ENCODE measurements at regions not wholly inside any gene's neighbourhood (a gene's known extent, or its start where the extent isn't known, plus 50 kb on each side); places are given as distances from the start of the nearest gene placed in this dataset.

GRCh38 chr2:194345347-194345746 is 1311.7 kb upstream of the SLC39A10 start:
- no peaks in the 10 kb centered on the region for H3K4me1 ChIP-seq (replicated peaks)
- H3K27ac ChIP-seq: no peak overlapping the region
- H3K9me3 ChIP-seq (replicated peaks): no peaks in the 10 kb centered on the region
- H3K27me3 ChIP-seq (replicated peaks): no peaks in the 10 kb centered on the region
- H3K4me3 ChIP-seq: no peak overlapping the region
- DNase-seq (ENCODE audit: low read depth in 1 of 2, low spot score in 2 of 2): no peak
- H3K36me3 ChIP-seq: no peaks in the 10 kb centered on the region

- Histone ChIP-seq H3K36me3 (no peaks in the 10 kb centered on the region), H3K4me3 (no peak overlapping the region), H3K9me3 (replicated peaks) (no peaks in the 10 kb centered on the region), H3K27ac (no peak overlapping the region), H3K27me3 (replicated peaks) (no peaks in the 10 kb centered on the region), H3K4me1 (replicated peaks) (no peaks in the 10 kb centered on the region)
- no peak for DNase-seq (ENCODE audit: low read depth in 1 of 2, low spot score in 2 of 2)
Observed at GRCh38 chr2:194343167-194343566, 1313.9 kb upstream of the SLC39A10 start.

- Histone ChIP-seq H3K4me3 (no peak overlapping the region), H3K4me1 (replicated peaks) (no peaks in the 10 kb centered on the region), H3K9me3 (replicated peaks) (no peaks in the 10 kb centered on the region), H3K36me3 (no peaks in the 10 kb centered on the region), H3K27me3 (replicated peaks) (no peaks in the 10 kb centered on the region), H3K27ac (no peak overlapping the region)
- DNase-seq (ENCODE audit: low read depth in 1 of 2, low spot score in 2 of 2): no peak
Observed at GRCh38 chr2:194332799-194333490, 1324.1 kb upstream of the SLC39A10 start.

- no peak overlapping the region for H3K27ac ChIP-seq
- H3K4me3 ChIP-seq: no peak overlapping the region
- H3K27me3 ChIP-seq (replicated peaks): no peaks in the 10 kb centered on the region
- H3K36me3 ChIP-seq: no peaks in the 10 kb centered on the region
- no peak for DNase-seq (ENCODE audit: low read depth in 1 of 2, low spot score in 2 of 2)
- no peaks in the 10 kb centered on the region for H3K9me3 ChIP-seq (replicated peaks)
- no peaks in the 10 kb centered on the region for H3K4me1 ChIP-seq (replicated peaks)
Observed at GRCh38 chr2:194328456-194328855, 1328.6 kb upstream of the SLC39A10 start.

- Histone ChIP-seq H3K4me3 (no peak overlapping the region), H3K27ac (no peak overlapping the region), H3K27me3 (replicated peaks) (no peaks in the 10 kb centered on the region), H3K36me3 (no peaks in the 10 kb centered on the region), H3K9me3 (replicated peaks) (no peaks in the 10 kb centered on the region), H3K4me1 (replicated peaks) (no peaks in the 10 kb centered on the region)
- DNase-seq (ENCODE audit: low read depth in 1 of 2, low spot score in 2 of 2): no peak
Observed at GRCh38 chr2:194327196-194327888, 1329.7 kb upstream of the SLC39A10 start.

- DNase-seq (ENCODE audit: low read depth in 1 of 2, low spot score in 2 of 2): no peak
- Histone ChIP-seq H3K4me1 (replicated peaks) (no peaks in the 10 kb centered on the region), H3K4me3 (no peak overlapping the region), H3K27ac (no peak overlapping the region), H3K27me3 (replicated peaks) (no peaks in the 10 kb centered on the region), H3K9me3 (replicated peaks) (peaks cover 4% of the 10 kb centered on the region; the same call in 1 of the 2 replicates), H3K36me3 (no peaks in the 10 kb centered on the region)
Observed at GRCh38 chr2:194323740-194324139, 1333.3 kb upstream of the SLC39A10 start.

GRCh38 chr2:194320520-194320919 is 1336.5 kb upstream of the SLC39A10 start:
- Histone ChIP-seq H3K4me3 (no peak overlapping the region), H3K27ac (no peak overlapping the region), H3K4me1 (replicated peaks) (no peaks in the 10 kb centered on the region), H3K36me3 (no peaks in the 10 kb centered on the region), H3K9me3 (replicated peaks) (peaks cover 5% of the 10 kb centered on the region; the same call in 1 of the 2 replicates), H3K27me3 (replicated peaks) (no peaks in the 10 kb centered on the region)
- DNase-seq (ENCODE audit: low read depth in 1 of 2, low spot score in 2 of 2): no peak

GRCh38 chr2:194319222-194319992 is 1337.6 kb upstream of the SLC39A10 start:
- Histone ChIP-seq H3K27ac (no peak overlapping the region), H3K9me3 (replicated peaks) (peaks cover 5% of the 10 kb centered on the region; the same call in 1 of the 2 replicates), H3K4me3 (no peak overlapping the region), H3K4me1 (replicated peaks) (no peaks in the 10 kb centered on the region), H3K36me3 (no peaks in the 10 kb centered on the region), H3K27me3 (replicated peaks) (no peaks in the 10 kb centered on the region)
- DNase-seq (ENCODE audit: low read depth in 1 of 2, low spot score in 2 of 2): no peak

GRCh38 chr2:194314042-194314441 is 1343.0 kb upstream of the SLC39A10 start:
- no peak for DNase-seq (ENCODE audit: low read depth in 1 of 2, low spot score in 2 of 2)
- Histone ChIP-seq H3K36me3 (no peaks in the 10 kb centered on the region), H3K4me1 (replicated peaks) (no peaks in the 10 kb centered on the region), H3K27ac (no peak overlapping the region), H3K27me3 (replicated peaks) (no peaks in the 10 kb centered on the region), H3K4me3 (no peak overlapping the region), H3K9me3 (replicated peaks) (peaks cover 4% of the 10 kb centered on the region; the same call in 1 of the 2 replicates)

GRCh38 chr2:194304191-194304590 is 1352.8 kb upstream of the SLC39A10 start:
- no peaks in the 10 kb centered on the region for H3K36me3 ChIP-seq
- H3K4me3 ChIP-seq: no peak overlapping the region
- no peak overlapping the region for H3K27ac ChIP-seq
- no peaks in the 10 kb centered on the region for H3K27me3 ChIP-seq (replicated peaks)
- DNase-seq (ENCODE audit: low read depth in 1 of 2, low spot score in 2 of 2): no peak
- no peaks in the 10 kb centered on the region for H3K9me3 ChIP-seq (replicated peaks)
- no peaks in the 10 kb centered on the region for H3K4me1 ChIP-seq (replicated peaks)

- Histone ChIP-seq H3K9me3 (replicated peaks) (peaks cover 3% of the 10 kb centered on the region; the same call in 1 of the 2 replicates), H3K36me3 (no peaks in the 10 kb centered on the region), H3K27me3 (replicated peaks) (no peaks in the 10 kb centered on the region), H3K4me3 (no peak overlapping the region), H3K27ac (no peak overlapping the region), H3K4me1 (replicated peaks) (no peaks in the 10 kb centered on the region)
- no peak for DNase-seq (ENCODE audit: low read depth in 1 of 2, low spot score in 2 of 2)
Observed at GRCh38 chr2:194301946-194302345, 1355.1 kb upstream of the SLC39A10 start.

- no peak for DNase-seq (ENCODE audit: low read depth in 1 of 2, low spot score in 2 of 2)
- H3K9me3 ChIP-seq (replicated peaks): peaks cover 3% of the 10 kb centered on the region; the same call in 1 of the 2 replicates
- H3K4me1 ChIP-seq (replicated peaks): no peaks in the 10 kb centered on the region
- no peak overlapping the region for H3K27ac ChIP-seq
- no peak overlapping the region for H3K4me3 ChIP-seq
- H3K27me3 ChIP-seq (replicated peaks): no peaks in the 10 kb centered on the region
- H3K36me3 ChIP-seq: no peaks in the 10 kb centered on the region
Observed at GRCh38 chr2:194294156-194294555, 1362.9 kb upstream of the SLC39A10 start.

- Histone ChIP-seq H3K27ac (no peak overlapping the region), H3K9me3 (replicated peaks) (no peaks in the 10 kb centered on the region), H3K27me3 (replicated peaks) (no peaks in the 10 kb centered on the region), H3K4me1 (replicated peaks) (no peaks in the 10 kb centered on the region), H3K4me3 (no peak overlapping the region), H3K36me3 (no peaks in the 10 kb centered on the region)
- no peak for DNase-seq (ENCODE audit: low read depth in 1 of 2, low spot score in 2 of 2)
Observed at GRCh38 chr2:194291104-194291503, 1365.9 kb upstream of the SLC39A10 start.

All from SJSA1 (cell line).